ENCODE measurements at regions not wholly inside any gene's neighbourhood (a gene's known extent, or its start where the extent isn't known, plus 50 kb on each side); places are given as distances from the start of the nearest gene placed in this dataset.

GRCh38 chr10:108655057-108655456 lies 1268.3 kb downstream of the XPNPEP1 start:
- Histone ChIP-seq H3K9ac (ENCODE audit: low read length) (no peak overlapping the region), H3K9me2 (ENCODE audit: insufficient read depth) (no peaks in the 10 kb centered on the region), H3K9me3 (ENCODE audit: control insufficient read depth in 1 of 2, insufficient read depth in 1 of 2, low read depth in 1 of 2, low read length in 2 of 2) (peaks cover 0 to 47% of the 10 kb centered on the region in 2 experiments; a peak in 3 of 4 replicates), H2AFZ (ENCODE audit: low read depth, low read length, poor library complexity, severe bottlenecking) (no peak overlapping the region), H3K4me2 (ENCODE audit: low read length) (no peak overlapping the region), H4K20me1 (ENCODE audit: insufficient read depth) (no peaks in the 10 kb centered on the region), H3K27me3 (ENCODE audit: insufficient read depth, low read length) (no peaks in the 10 kb centered on the region), H3K4me3 (replicated peaks in 1 of 2; ENCODE audit: low read depth in 1 of 2, low read length in 2 of 2) (no peak overlapping the region), H3K36me3 (ENCODE audit: control insufficient read depth in 1 of 2, insufficient read depth in 2 of 2, low read length in 2 of 2) (no peaks in the 10 kb centered on the region), H3K4me1 (ENCODE audit: control insufficient read depth in 1 of 2, insufficient read depth in 2 of 2, low read length in 2 of 2) (no peaks in the 10 kb centered on the region), H3K79me2 (ENCODE audit: insufficient read depth, low read length) (no peaks in the 10 kb centered on the region), H3K27ac (ENCODE audit: low read depth, low read length) (no peak overlapping the region)
- intact Hi-C loops (cut with micrococcal nuclease): no loop called here
- TF ChIP-seq CBX3 (IDR thresholded peaks at IDR 0.05; ENCODE audit: low read depth) (no peak), ZNF274 (IDR thresholded peaks at IDR 0.05; ENCODE audit: low read depth, low read length) (no peak), SP1 (IDR thresholded peaks at IDR 0.05; ENCODE audit: low read depth) (no peak), SRF (IDR thresholded peaks at IDR 0.05; ENCODE audit: low read depth) (no peak), ELF1 (IDR thresholded peaks at IDR 0.05; ENCODE audit: borderline replicate concordance, low read depth) (no peak)
- ChIA-PET POLR2A (no interaction called here), CTCF (no interaction called here), RAD21 (ENCODE audit: low non-redundant PET in 1 of 2, low total read pairs in 2 of 2, uncharacterized antibody in 2 of 2, unreplicated experiment in 2 of 2) (no interaction called here)
- no TSS peak for BruUV-seq (replicated peaks)
- ATAC-seq: no peak
- DNase-seq (ENCODE audit: low read depth, low spot score): no peak

GRCh38 chr10:108653531-108653930 lies 1269.8 kb downstream of the XPNPEP1 start:
- Histone ChIP-seq H3K9ac (ENCODE audit: low read length) (no peak overlapping the region), H3K9me2 (ENCODE audit: insufficient read depth) (no peaks in the 10 kb centered on the region), H3K27me3 (ENCODE audit: insufficient read depth, low read length) (no peaks in the 10 kb centered on the region), H4K20me1 (ENCODE audit: insufficient read depth) (no peaks in the 10 kb centered on the region), H3K9me3 (ENCODE audit: control insufficient read depth in 1 of 2, insufficient read depth in 1 of 2, low read depth in 1 of 2, low read length in 2 of 2) (peaks cover 0 to 47% of the 10 kb centered on the region in 2 experiments), H3K4me3 (replicated peaks in 1 of 2; ENCODE audit: low read depth in 1 of 2, low read length in 2 of 2) (no peak overlapping the region), H3K79me2 (ENCODE audit: insufficient read depth, low read length) (no peaks in the 10 kb centered on the region), H3K36me3 (ENCODE audit: control insufficient read depth in 1 of 2, insufficient read depth in 2 of 2, low read length in 2 of 2) (no peaks in the 10 kb centered on the region), H3K27ac (ENCODE audit: low read depth, low read length) (no peak overlapping the region), H3K4me2 (ENCODE audit: low read length) (no peak overlapping the region), H3K4me1 (ENCODE audit: control insufficient read depth in 1 of 2, insufficient read depth in 2 of 2, low read length in 2 of 2) (no peaks in the 10 kb centered on the region), H2AFZ (ENCODE audit: low read depth, low read length, poor library complexity, severe bottlenecking) (no peak overlapping the region)
- RAD21 ChIA-PET (ENCODE audit: low non-redundant PET in 1 of 2, low total read pairs in 2 of 2, uncharacterized antibody in 2 of 2, unreplicated experiment in 2 of 2): no interaction called here
- no TSS peak for BruUV-seq (replicated peaks)
- CTCF ChIA-PET: no interaction called here
- TF ChIP-seq EZH2phosphoT487 (IDR thresholded peaks at IDR 0.05; ENCODE audit: borderline replicate concordance) (no peak), SIN3A (IDR thresholded peaks at IDR 0.05; ENCODE audit: low read depth) (no peak), REST (IDR thresholded peaks at IDR 0.05; ENCODE audit: low read depth) (no peak), POLR2A (IDR thresholded peaks at IDR 0.05; ENCODE audit: borderline replicate concordance, extremely low read depth, insufficient read depth, insufficient read length) (no peak), ZFX (IDR thresholded peaks at IDR 0.05) (no peak), MAX (IDR thresholded peaks at IDR 0.05) (no peak), ZNF274 (IDR thresholded peaks at IDR 0.05; ENCODE audit: low read depth, low read length) (no peak), TCF7L2 (IDR thresholded peaks at IDR 0.05; ENCODE audit: borderline replicate concordance, extremely low read depth, insufficient read depth, insufficient read length) (no peak), SRF (IDR thresholded peaks at IDR 0.05; ENCODE audit: low read depth) (no peak), EZH2 (IDR thresholded peaks at IDR 0.05) (no peak), EGR1 (IDR thresholded peaks at IDR 0.05; ENCODE audit: low read depth) (no peak)
- DNase-seq (ENCODE audit: low read depth, low spot score): no peak
- intact Hi-C loops (cut with micrococcal nuclease): no loop called here
- POLR2A ChIA-PET: no interaction called here
- no peak for ATAC-seq

Data from HCT116 (cell line).